ENCODE measurements at regions not wholly inside any gene's neighbourhood (a gene's known extent, or its start where the extent isn't known, plus 50 kb on each side); places are given as distances from the start of the nearest gene placed in this dataset.
"Not testable (repeated sequence)": the region's sequence is repeated elsewhere in the genome, so short reads cannot be mapped to it uniquely, and the experiment has no call there.

DNA sequence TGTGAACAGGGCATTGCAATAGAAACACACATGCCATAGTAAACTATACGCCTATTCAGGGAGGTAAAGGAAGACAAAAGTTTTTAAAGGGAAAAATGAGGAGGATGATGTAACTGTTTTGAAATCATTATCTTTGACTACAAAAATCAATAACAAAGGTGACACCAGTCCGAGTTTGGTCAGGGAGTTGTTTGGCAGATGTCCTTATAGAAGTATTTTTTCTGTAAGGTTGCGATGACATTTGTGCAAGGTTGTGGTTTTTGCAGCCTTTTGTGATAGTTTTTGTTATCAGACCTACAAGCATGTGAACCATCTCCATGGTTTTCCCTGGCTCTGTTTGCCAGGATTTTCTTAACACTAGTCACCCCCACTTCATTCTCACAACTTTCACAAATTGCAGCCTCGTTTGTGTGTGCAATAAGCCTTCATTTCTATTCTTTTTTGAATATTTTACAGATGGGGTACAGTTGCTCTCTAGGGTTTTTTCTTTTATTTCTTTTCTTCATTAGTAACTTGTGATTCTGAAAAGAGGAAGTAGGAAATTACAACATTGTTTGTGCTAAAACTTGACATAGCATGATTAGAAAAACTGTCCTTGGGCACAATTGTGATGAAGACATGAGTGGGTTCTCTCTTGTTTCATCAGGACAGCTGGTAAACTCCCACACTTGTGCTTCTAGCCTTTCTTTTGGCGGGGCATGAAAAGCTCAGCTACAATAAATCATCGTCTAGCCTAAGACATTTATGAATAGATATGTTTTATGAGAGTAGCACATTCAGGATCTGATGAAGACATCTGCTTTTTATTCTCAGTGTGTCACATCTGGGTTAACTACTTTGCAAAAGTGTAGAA lies 60.2 kb upstream of the PNPLA4 start:
- Histone ChIP-seq H3K36me3 (no peaks in the 10 kb centered on the region), H3K27me3 (ENCODE audit: low read depth) (no peaks in the 10 kb centered on the region), H3K9me3 (replicated peaks) (no peaks in the 10 kb centered on the region), H3K27ac (replicated peaks) (no peak overlapping the region), H3K4me3 (no peak overlapping the region), H3K4me1 (no peaks in the 10 kb centered on the region)
- no peak for DNase-seq
- intact Hi-C loops (cut with micrococcal nuclease), result no loop called here
- TF ChIP-seq, protein P1, sequence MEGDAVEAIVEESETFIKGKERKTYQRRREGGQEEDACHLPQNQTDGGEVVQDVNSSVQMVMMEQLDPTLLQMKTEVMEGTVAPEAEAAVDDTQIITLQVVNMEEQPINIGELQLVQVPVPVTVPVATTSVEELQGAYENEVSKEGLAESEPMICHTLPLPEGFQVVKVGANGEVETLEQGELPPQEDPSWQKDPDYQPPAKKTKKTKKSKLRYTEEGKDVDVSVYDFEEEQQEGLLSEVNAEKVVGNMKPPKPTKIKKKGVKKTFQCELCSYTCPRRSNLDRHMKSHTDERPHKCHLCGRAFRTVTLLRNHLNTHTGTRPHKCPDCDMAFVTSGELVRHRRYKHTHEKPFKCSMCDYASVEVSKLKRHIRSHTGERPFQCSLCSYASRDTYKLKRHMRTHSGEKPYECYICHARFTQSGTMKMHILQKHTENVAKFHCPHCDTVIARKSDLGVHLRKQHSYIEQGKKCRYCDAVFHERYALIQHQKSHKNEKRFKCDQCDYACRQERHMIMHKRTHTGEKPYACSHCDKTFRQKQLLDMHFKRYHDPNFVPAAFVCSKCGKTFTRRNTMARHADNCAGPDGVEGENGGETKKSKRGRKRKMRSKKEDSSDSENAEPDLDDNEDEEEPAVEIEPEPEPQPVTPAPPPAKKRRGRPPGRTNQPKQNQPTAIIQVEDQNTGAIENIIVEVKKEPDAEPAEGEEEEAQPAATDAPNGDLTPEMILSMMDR (IDR thresholded peaks at IDR 0.05; ENCODE audit: borderline replicate concordance), result no peak

DNA sequence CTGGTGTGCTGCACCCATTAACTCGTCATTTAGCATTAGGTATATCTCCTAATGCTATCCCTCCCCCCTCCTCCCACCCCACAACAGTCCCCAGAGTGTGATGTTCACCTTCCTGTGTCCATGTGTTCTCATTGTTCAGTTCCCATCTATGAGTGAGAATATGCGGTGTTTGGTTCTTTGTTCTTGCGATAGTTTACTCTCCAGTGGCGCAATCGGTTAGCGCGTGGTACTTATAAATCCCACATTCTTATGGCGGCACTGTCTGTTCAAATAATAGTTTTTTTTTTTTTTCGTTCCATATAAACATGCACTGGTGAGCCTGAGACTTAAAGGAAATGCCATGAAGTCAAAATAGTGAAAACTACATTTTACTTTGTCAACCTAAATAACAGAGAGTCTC lies 59.5 kb upstream of the PNPLA4 start:
- H3K4me1 ChIP-seq; H3K36me3 ChIP-seq; H3K4me3 ChIP-seq; DNase-seq; H3K27ac ChIP-seq (replicated peaks); intact Hi-C loops (cut with micrococcal nuclease); H3K9me3 ChIP-seq (replicated peaks); H3K27me3 ChIP-seq (ENCODE audit: low read depth): not testable (repeated sequence)

DNA sequence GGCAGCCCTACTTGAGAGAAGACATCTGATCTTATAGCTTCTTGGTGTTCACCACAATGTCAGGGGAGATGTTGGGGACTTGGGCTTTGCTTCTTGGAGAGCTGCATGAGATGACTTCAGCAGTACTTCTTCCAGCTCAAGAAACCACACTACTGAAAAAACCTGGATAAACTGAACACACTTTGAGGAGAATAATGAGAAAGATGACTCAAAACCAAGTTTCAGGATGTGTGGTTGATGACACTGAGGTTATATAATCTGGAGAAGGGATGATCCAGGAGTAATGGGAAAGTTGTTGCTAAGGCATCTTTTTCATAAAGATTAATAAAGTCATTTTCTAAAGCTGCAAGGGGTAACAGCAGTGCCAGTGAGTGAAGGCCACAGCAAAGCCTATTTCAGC lies 58.4 kb upstream of the PNPLA4 start:
- no peak overlapping the region for H3K4me3 ChIP-seq
- intact Hi-C loops (cut with micrococcal nuclease), result no loop called here
- H3K4me1 ChIP-seq, result no peaks in the 10 kb centered on the region
- TF ChIP-seq, protein P1 (IDR thresholded peaks at IDR 0.05; ENCODE audit: borderline replicate concordance), result no peak
- no peaks in the 10 kb centered on the region for H3K27me3 ChIP-seq (ENCODE audit: low read depth)
- no peak overlapping the region for H3K27ac ChIP-seq (replicated peaks)
- no peaks in the 10 kb centered on the region for H3K9me3 ChIP-seq (replicated peaks)
- DNase-seq, result no peak
- H3K36me3 ChIP-seq, result no peaks in the 10 kb centered on the region

DNA sequence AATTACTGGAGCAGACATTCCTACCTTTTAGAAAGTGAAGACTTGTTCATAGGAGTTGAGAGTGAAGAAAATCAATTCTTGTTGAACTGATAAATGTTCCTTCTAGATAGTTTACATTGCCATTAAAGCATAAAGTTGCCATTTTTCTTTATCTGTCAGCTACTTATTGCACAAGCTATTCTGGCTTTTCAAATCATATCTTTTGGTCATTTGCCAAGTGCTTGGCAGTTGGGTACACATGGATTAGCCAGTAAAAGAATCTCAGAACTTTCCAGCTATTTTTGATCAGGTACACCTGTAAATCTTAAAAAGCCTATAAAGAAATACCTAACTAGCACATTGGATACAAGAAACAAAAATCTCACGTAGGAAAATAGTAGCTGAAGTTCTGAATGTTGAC lies 56.4 kb upstream of the PNPLA4 start:
- Histone ChIP-seq H3K4me1 (no peaks in the 10 kb centered on the region), H3K36me3 (no peaks in the 10 kb centered on the region), H3K4me3 (no peak overlapping the region), H3K27ac (replicated peaks) (no peak overlapping the region), H3K9me3 (replicated peaks) (no peaks in the 10 kb centered on the region), H3K27me3 (ENCODE audit: low read depth) (no peaks in the 10 kb centered on the region)
- TF ChIP-seq, protein P1 (IDR thresholded peaks at IDR 0.05; ENCODE audit: borderline replicate concordance), result no peak
- DNase-seq, result no peak
- intact Hi-C loops (cut with micrococcal nuclease), result no loop called here
